Neural cell (in vitro differentiated cells): ENCODE measurements at regions not wholly inside any gene's neighbourhood (a gene's known extent, or its start where the extent isn't known, plus 50 kb on each side); places are given as distances from the start of the nearest gene placed in this dataset.

Experiments used
- H2AFZ ChIP-seq: fragments of 200-600, 300-800 bp; sonication (generic), shearing (Covaris generic); 2 replicates; pipeline ENCODE4 v1.6.0; 2014; ENCODE audit warnings: low read depth, mild to moderate bottlenecking, antibody characterized with exemption, low read length, moderate library complexity
- H3F3A ChIP-seq: fragments of 200-600 bp; shearing (Covaris generic); 2 replicates; pipeline ENCODE4 v1.6.1; 2016; ENCODE audit warnings: mild to moderate bottlenecking, moderate library complexity, mixed read lengths, antibody characterized with exemption, low read length; ENCODE audit not compliant: insufficient read depth, poor library complexity, severe bottlenecking
- H3K27ac ChIP-seq: fragments of 200-600, 300-800 bp; sonication (generic), shearing (Covaris generic); 2 replicates; pipeline ENCODE4 v1.5.1; 2014; ENCODE audit warnings: mild to moderate bottlenecking, low read length, moderate library complexity
- H3K27me3 ChIP-seq: fragments of 300-800, 200-600 bp; sonication (generic), shearing (Covaris generic); 2 replicates; pipeline ENCODE4 v1.6.0; 2014; ENCODE audit warnings: mild to moderate bottlenecking, low read depth, low read length, moderate library complexity; ENCODE audit not compliant: insufficient read depth
- H3K36me3 ChIP-seq: fragments of 300-800, 200-600 bp; sonication (generic), shearing (Covaris generic); 2 replicates; pipeline ENCODE4 v1.5.1; 2014; ENCODE audit warnings: mild to moderate bottlenecking, antibody characterized with exemption, low read length, moderate library complexity; ENCODE audit not compliant: insufficient read depth
- H3K4me2 ChIP-seq: fragments of 300-800, 200-600 bp; sonication (generic), shearing (Covaris generic); 2 replicates; pipeline ENCODE4 v1.6.0; 2014; ENCODE audit warnings: mild to moderate bottlenecking, low read length
- H3K4me3 ChIP-seq: fragments of 300-800, 200-600 bp; sonication (generic), shearing (Covaris generic); 2 replicates; pipeline ENCODE4 v1.5.1; 2014; ENCODE audit warnings: mild to moderate bottlenecking, low read length, moderate library complexity
- H3K79me2 ChIP-seq: fragments of 200-600 bp; shearing (Covaris generic); replicated peaks from 2 replicates; pipeline ENCODE4 v1.6.0; 2014; ENCODE audit warnings: mild to moderate bottlenecking, low read length, moderate library complexity; ENCODE audit not compliant: insufficient read depth
- H3K9ac ChIP-seq: fragments of 300-800, 200-600 bp; sonication (generic), shearing (Covaris generic); 2 replicates; pipeline ENCODE4 v1.6.1; 2016; ENCODE audit warnings: mild to moderate bottlenecking, low read length, mixed read lengths
- H3K9me2 ChIP-seq: fragments of 200-600 bp; shearing (Covaris generic); 2 replicates; pipeline ENCODE4 v1.6.1; 2016; ENCODE audit warnings: mild to moderate bottlenecking, low read length, mixed read lengths; ENCODE audit not compliant: insufficient read depth
- H3K9me3 ChIP-seq: fragments of 200-600, 300-800 bp; sonication (generic), shearing (Covaris generic); 2 replicates; pipeline ENCODE4 v1.6.1; 2016; ENCODE audit warnings: mild to moderate bottlenecking, mixed run types, low read length, moderate library complexity, mixed read lengths
- H4K20me1 ChIP-seq: fragments of 200-600 bp; shearing (Covaris generic); 2 replicates; pipeline ENCODE4 v1.6.1; 2016; ENCODE audit warnings: mild to moderate bottlenecking, mixed run types; ENCODE audit not compliant: insufficient read depth
- EP300 ChIP-seq: fragments of 450-650 bp; conservative IDR thresholded peaks from 2 replicates; pipeline ENCODE4 v1.6.1; 2014; ENCODE audit warnings: antibody characterized with exemption, mild to moderate bottlenecking, moderate library complexity; ENCODE audit not compliant: poor library complexity, severe bottlenecking
- EZH2 ChIP-seq: fragments of 200-600, 300-800 bp; shearing (Covaris generic), sonication (generic); IDR thresholded peaks from 2 replicates; pipeline ENCODE4 v1.6.1; 2014; ENCODE audit warnings: antibody characterized with exemption, low read length, borderline replicate concordance, mild to moderate bottlenecking; ENCODE audit not compliant: insufficient read depth, poor library complexity, severe bottlenecking
- MXI1 ChIP-seq: fragments of 450-650 bp; conservative IDR thresholded peaks from 2 replicates; pipeline ENCODE4 v1.6.1; 2014; ENCODE audit warnings: antibody characterized with exemption, mild to moderate bottlenecking; ENCODE audit not compliant: poor library complexity, severe bottlenecking
- POLR2AphosphoS5 ChIP-seq: IDR thresholded peaks from 2 replicates; pipeline ENCODE4 v1.6.1; 2012
- RAD21 ChIP-seq: fragments of 450-650 bp; conservative IDR thresholded peaks from 2 replicates; pipeline ENCODE4 v1.6.1; 2014; ENCODE audit warnings: antibody characterized with exemption, mild to moderate bottlenecking, moderate library complexity
- REST ChIP-seq: IDR thresholded peaks from 2 replicates; pipeline ENCODE4 v1.6.1; 2012; ENCODE audit warnings: borderline replicate concordance
- SMC3 ChIP-seq: fragments of 450-650 bp; conservative IDR thresholded peaks from 2 replicates; pipeline ENCODE4 v1.6.1; 2014; ENCODE audit warnings: antibody characterized with exemption, mild to moderate bottlenecking, moderate library complexity; ENCODE audit not compliant: poor library complexity
- TAF1 ChIP-seq: IDR thresholded peaks from 2 replicates; pipeline ENCODE4 v1.6.1; 2012; ENCODE audit warnings: low read depth
- TF ChIP-seq, protein P1 (sequence below): fragments of 450-650 bp; IDR thresholded peaks from 2 replicates; pipeline ENCODE4 v1.5.1; 2014; ENCODE audit warnings: antibody characterized with exemption, mild to moderate bottlenecking, moderate library complexity; ENCODE audit not compliant: poor library complexity, severe bottlenecking

GRCh38 chr11:109166441-109166840 is 255.5 kb upstream of the C11orf87 start:
- no peak for TF ChIP-seq EZH2
- TF ChIP-seq MXI1: no peak
- no peak for TF ChIP-seq EP300
- no peak for TF ChIP-seq SMC3
- no peak for TF ChIP-seq TAF1
- TF ChIP-seq POLR2AphosphoS5: no peak
- TF ChIP-seq REST: no peak
- no peak for TF ChIP-seq RAD21
- TF ChIP-seq, protein P1, sequence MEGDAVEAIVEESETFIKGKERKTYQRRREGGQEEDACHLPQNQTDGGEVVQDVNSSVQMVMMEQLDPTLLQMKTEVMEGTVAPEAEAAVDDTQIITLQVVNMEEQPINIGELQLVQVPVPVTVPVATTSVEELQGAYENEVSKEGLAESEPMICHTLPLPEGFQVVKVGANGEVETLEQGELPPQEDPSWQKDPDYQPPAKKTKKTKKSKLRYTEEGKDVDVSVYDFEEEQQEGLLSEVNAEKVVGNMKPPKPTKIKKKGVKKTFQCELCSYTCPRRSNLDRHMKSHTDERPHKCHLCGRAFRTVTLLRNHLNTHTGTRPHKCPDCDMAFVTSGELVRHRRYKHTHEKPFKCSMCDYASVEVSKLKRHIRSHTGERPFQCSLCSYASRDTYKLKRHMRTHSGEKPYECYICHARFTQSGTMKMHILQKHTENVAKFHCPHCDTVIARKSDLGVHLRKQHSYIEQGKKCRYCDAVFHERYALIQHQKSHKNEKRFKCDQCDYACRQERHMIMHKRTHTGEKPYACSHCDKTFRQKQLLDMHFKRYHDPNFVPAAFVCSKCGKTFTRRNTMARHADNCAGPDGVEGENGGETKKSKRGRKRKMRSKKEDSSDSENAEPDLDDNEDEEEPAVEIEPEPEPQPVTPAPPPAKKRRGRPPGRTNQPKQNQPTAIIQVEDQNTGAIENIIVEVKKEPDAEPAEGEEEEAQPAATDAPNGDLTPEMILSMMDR: no peak

DNA sequence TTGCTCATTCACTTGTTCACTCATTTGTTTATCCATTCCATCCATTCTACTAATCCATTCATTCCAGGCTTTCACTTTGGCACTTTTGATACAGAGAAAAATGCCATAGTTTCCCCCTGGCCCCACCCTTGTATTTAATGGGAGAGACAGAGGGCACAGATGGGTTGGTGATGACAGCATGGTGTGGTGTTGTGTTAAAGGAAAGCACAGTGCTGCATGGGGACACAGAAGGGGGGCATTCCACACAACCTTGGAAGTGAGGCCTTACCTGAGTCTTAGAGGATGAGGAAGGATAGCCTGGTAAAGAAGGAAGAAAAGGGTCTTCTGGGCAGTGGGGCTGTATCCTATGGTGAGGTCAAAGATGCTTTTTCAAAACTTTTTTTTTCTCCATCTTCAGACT is 248.5 kb upstream of the C11orf87 start:
- no peak for TF ChIP-seq REST
- no peak for TF ChIP-seq RAD21
- TF ChIP-seq, protein P1: no peak
- no peak for TF ChIP-seq TAF1
- no peak for TF ChIP-seq POLR2AphosphoS5
- no peak for TF ChIP-seq EP300
- no peak for TF ChIP-seq SMC3
- TF ChIP-seq MXI1: no peak
- TF ChIP-seq EZH2: no peak
- Histone ChIP-seq H3K9me3 (no peaks in the 10 kb centered on the region), H3K4me3 (no peak overlapping the region)

More at GRCh38 chr11:109166441-109166840, 255.5 kb upstream of the C11orf87 start:
- Histone ChIP-seq H4K20me1 (no peaks in the 10 kb centered on the region), H3K27me3 (no peaks in the 10 kb centered on the region), H3K27ac (no peak overlapping the region), H3K79me2 (no peaks in the 10 kb centered on the region), H3F3A (no peaks in the 10 kb centered on the region), H2AFZ (no peak overlapping the region), H3K4me2 (no peak overlapping the region), H3K36me3 (no peaks in the 10 kb centered on the region), H3K9me2 (no peaks in the 10 kb centered on the region), H3K4me3 (no peak overlapping the region), H3K9ac (no peak overlapping the region), H3K9me3 (no peaks in the 10 kb centered on the region)

More for the DNA sequence above, 248.5 kb upstream of the C11orf87 start:
- no peaks in the 10 kb centered on the region for H3K27me3 ChIP-seq
- H3K79me2 ChIP-seq: no peaks in the 10 kb centered on the region
- no peaks in the 10 kb centered on the region for H4K20me1 ChIP-seq
- H2AFZ ChIP-seq: no peak overlapping the region
- H3K4me2 ChIP-seq: no peak overlapping the region
- H3K9me2 ChIP-seq: no peaks in the 10 kb centered on the region
- no peaks in the 10 kb centered on the region for H3F3A ChIP-seq
- H3K9ac ChIP-seq: no peak overlapping the region
- no peaks in the 10 kb centered on the region for H3K36me3 ChIP-seq
- no peak overlapping the region for H3K27ac ChIP-seq
